ENCODE measurements at regions not wholly inside any gene's neighbourhood (a gene's known extent, or its start where the extent isn't known, plus 50 kb on each side); places are given as distances from the start of the nearest gene placed in this dataset.
"Not testable (repeated sequence)": the region's sequence is repeated elsewhere in the genome, so short reads cannot be mapped to it uniquely, and the experiment has no call there.

GRCh38 chr6:144361016-144361415 is 75.9 kb downstream of the UTRN start:
- TF ChIP-seq, protein P1, sequence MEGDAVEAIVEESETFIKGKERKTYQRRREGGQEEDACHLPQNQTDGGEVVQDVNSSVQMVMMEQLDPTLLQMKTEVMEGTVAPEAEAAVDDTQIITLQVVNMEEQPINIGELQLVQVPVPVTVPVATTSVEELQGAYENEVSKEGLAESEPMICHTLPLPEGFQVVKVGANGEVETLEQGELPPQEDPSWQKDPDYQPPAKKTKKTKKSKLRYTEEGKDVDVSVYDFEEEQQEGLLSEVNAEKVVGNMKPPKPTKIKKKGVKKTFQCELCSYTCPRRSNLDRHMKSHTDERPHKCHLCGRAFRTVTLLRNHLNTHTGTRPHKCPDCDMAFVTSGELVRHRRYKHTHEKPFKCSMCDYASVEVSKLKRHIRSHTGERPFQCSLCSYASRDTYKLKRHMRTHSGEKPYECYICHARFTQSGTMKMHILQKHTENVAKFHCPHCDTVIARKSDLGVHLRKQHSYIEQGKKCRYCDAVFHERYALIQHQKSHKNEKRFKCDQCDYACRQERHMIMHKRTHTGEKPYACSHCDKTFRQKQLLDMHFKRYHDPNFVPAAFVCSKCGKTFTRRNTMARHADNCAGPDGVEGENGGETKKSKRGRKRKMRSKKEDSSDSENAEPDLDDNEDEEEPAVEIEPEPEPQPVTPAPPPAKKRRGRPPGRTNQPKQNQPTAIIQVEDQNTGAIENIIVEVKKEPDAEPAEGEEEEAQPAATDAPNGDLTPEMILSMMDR (conservative IDR thresholded peaks at IDR 0.05), result no peak
- no peak overlapping the region for H3K27ac ChIP-seq

GRCh38 chr6:144362042-144363018 is 77.2 kb downstream of the UTRN start:
- TF ChIP-seq, protein P1 (conservative IDR thresholded peaks at IDR 0.05), result no peak
- no peak overlapping the region for H3K27ac ChIP-seq

GRCh38 chr6:144364208-144364720 is 79.1 kb downstream of the UTRN start:
- TF ChIP-seq, protein P1 (conservative IDR thresholded peaks at IDR 0.05), result no peak

GRCh38 chr6:144364782-144365181 is 79.6 kb downstream of the UTRN start:
- no peak overlapping the region for H3K27ac ChIP-seq

More at GRCh38 chr6:144364208-144364720, 79.1 kb downstream of the UTRN start:
- H3K27ac ChIP-seq, result no peak overlapping the region

GRCh38 chr6:144365271-144365670 is 80.1 kb downstream of the UTRN start:
- H3K27ac ChIP-seq, result no peak overlapping the region
- TF ChIP-seq, protein P1 (conservative IDR thresholded peaks at IDR 0.05), result no peak

More at GRCh38 chr6:144364782-144365181, 79.6 kb downstream of the UTRN start:
- TF ChIP-seq, protein P1 (conservative IDR thresholded peaks at IDR 0.05), result no peak

DNA sequence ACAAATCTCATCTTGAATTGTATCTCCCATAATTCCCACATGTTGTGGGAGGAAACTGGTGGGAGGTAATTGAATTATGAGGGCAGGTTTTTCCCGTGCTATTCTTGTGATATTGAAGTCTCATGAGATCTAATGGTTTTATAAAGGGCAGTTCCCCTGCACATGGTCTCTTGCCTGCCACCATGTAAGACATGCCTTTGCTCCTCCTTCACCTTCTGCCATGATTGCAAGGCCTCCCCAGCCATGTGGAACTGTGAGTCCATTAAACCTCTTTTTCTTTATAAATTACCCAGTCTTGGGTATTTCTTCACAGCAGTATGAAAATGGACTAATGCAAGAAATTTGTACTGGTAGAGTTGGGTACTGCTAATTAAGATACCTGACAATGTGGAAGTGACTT is 84.6 kb downstream of the UTRN start:
- H3K27ac ChIP-seq, result not testable (repeated sequence)

GRCh38 chr6:144372116-144372515 is 87.0 kb downstream of the UTRN start:
- H3K27ac ChIP-seq, result no peak overlapping the region
- TF ChIP-seq, protein P1 (conservative IDR thresholded peaks at IDR 0.05), result no peak

All from VCaP (cell line).